Activated T-cell treated with anti-CD3 and anti-CD28 coated beads, Interleukin-2, amount 50 U/mL, for 72 hours (primary cell): ENCODE measurements at regions not wholly inside any gene's neighbourhood (a gene's known extent, or its start where the extent isn't known, plus 50 kb on each side); places are given as distances from the start of the nearest gene placed in this dataset.

Experiments
- ATAC-seq, 2 donors: fragments of 150-1000 bp; cut with Tn5 transposase; replicated peaks in 1 of 2; 2 replicates each; pipeline ENCODE4 v1.10.0; 2021; ENCODE audit warnings: moderate library complexity in 2 of 2, mild to moderate bottlenecking in 1 of 2
- DNase-seq, 2 donors: peaks; one replicate each; pipeline ENCODE4 v3.0.0; 2021 to 2022; ENCODE audit warnings: mixed read lengths in 1 of 2
- H3K27ac Mint-ChIP-seq: one replicate; pipeline ENCODE4 v1.8.0; 2022; ENCODE audit warnings: mild to moderate bottlenecking, moderate library complexity, mixed read lengths
- H3K27me3 Mint-ChIP-seq: one replicate; pipeline ENCODE4 v1.8.0; 2022; ENCODE audit warnings: low read depth, mixed read lengths
- H3K36me3 Mint-ChIP-seq, 2 donors: one replicate each; pipeline ENCODE4 v1.8.0; 2022; ENCODE audit warnings: mixed read lengths in 2 of 2, mild to moderate bottlenecking in 1 of 2; ENCODE audit not compliant: insufficient read depth in 2 of 2
- H3K4me1 Mint-ChIP-seq: one replicate; pipeline ENCODE4 v1.8.0; 2022; ENCODE audit warnings: low read depth, mixed read lengths
- H3K4me3 Mint-ChIP-seq, 2 donors: one replicate each; pipeline ENCODE4 v1.8.0; 2022; ENCODE audit warnings: mild to moderate bottlenecking in 2 of 2, mixed read lengths in 2 of 2, moderate library complexity in 2 of 2
- H3K9me3 Mint-ChIP-seq, 2 donors: one replicate each; pipeline ENCODE4 v1.8.0; 2022; ENCODE audit warnings: mixed read lengths in 2 of 2

- Mint-ChIP-seq H3K9me3 (no peaks in the 10 kb centered on the region), H3K36me3 (no peaks in the 10 kb centered on the region), H3K27me3 (peaks cover 21% of the 10 kb centered on the region), H3K4me3 (peak overlapping the region; percentile 45 to 73), H3K4me1 (peaks cover 10% of the 10 kb centered on the region), H3K27ac (no peak overlapping the region)
- peak; percentile 19 to 41 for DNase-seq
- peak; percentile 69 to 83 for ATAC-seq
Measured at GRCh38 chr7:54664235-54665228, 94.5 kb downstream of the SEC61G start.

- H3K9me3 Mint-ChIP-seq: no peaks in the 10 kb centered on the region
- peak in 1 of 2 donors; percentile 24 for ATAC-seq
Measured at GRCh38 chr7:54663603-54664234, 95.3 kb downstream of the SEC61G start.

GRCh38 chr7:54663186-54663585, 95.8 kb downstream of the SEC61G start:
- H3K4me3 Mint-ChIP-seq: peak overlapping the region; percentile 45 to 73
- ATAC-seq (no peak), DNase-seq (no peak)
- H3K27me3 Mint-ChIP-seq: peaks cover 21% of the 10 kb centered on the region
- no peaks in the 10 kb centered on the region for H3K36me3 Mint-ChIP-seq
- no peak overlapping the region for H3K27ac Mint-ChIP-seq
- H3K9me3 Mint-ChIP-seq: no peaks in the 10 kb centered on the region
- peaks cover 10% of the 10 kb centered on the region for H3K4me1 Mint-ChIP-seq

More at GRCh38 chr7:54663603-54664234, 95.3 kb downstream of the SEC61G start:
- H3K4me1 Mint-ChIP-seq: peaks cover 10% of the 10 kb centered on the region
- no peak for DNase-seq
- peaks cover 21% of the 10 kb centered on the region for H3K27me3 Mint-ChIP-seq
- peak overlapping the region; percentile 45 to 73 for H3K4me3 Mint-ChIP-seq
- no peaks in the 10 kb centered on the region for H3K36me3 Mint-ChIP-seq
- H3K27ac Mint-ChIP-seq: no peak overlapping the region

GRCh38 chr7:54662701-54663100, 96.3 kb downstream of the SEC61G start:
- Mint-ChIP-seq H3K27ac (no peak overlapping the region), H3K4me1 (peaks cover 10% of the 10 kb centered on the region), H3K9me3 (no peaks in the 10 kb centered on the region), H3K4me3 (no peak overlapping the region), H3K36me3 (no peaks in the 10 kb centered on the region), H3K27me3 (peaks cover 21% of the 10 kb centered on the region)
- DNase-seq (no peak), ATAC-seq (no peak)

GRCh38 chr7:54653905-54654304, 105.1 kb downstream of the SEC61G start:
- no peak overlapping the region for H3K27ac Mint-ChIP-seq
- H3K27me3 Mint-ChIP-seq: no peaks in the 10 kb centered on the region
- H3K9me3 Mint-ChIP-seq: peaks cover 0 to 4% of the 10 kb centered on the region in 2 donors
- no peaks in the 10 kb centered on the region for H3K36me3 Mint-ChIP-seq
- DNase-seq: no peak
- H3K4me1 Mint-ChIP-seq: no peaks in the 10 kb centered on the region
- H3K4me3 Mint-ChIP-seq: no peak overlapping the region
- ATAC-seq: no peak

DNA sequence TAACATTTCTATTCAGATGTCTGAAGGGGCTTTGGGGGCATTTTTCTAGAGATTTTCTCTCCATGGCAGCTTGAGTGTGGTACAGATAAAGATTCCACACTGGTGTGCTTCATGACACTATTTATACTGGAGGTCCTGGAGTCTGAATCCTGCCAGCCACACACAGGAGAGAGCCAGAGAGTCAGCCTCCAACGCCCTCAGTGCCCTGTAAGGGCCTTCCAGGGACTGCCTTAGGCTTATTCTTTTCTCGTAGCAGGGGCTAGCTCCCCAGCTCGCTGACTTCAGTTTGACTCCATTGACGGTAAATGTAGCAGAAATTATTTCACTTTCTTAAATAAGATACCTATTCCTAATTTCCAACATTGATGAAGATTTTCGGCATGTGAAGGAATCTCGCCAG, 100.9 kb downstream of the VSTM2A start:
- no peak for ATAC-seq
- H3K27me3 Mint-ChIP-seq: no peaks in the 10 kb centered on the region
- H3K9me3 Mint-ChIP-seq: peaks cover 0 to 1% of the 10 kb centered on the region in 2 donors
- H3K4me1 Mint-ChIP-seq: no peaks in the 10 kb centered on the region
- H3K27ac Mint-ChIP-seq: no peak overlapping the region
- no peaks in the 10 kb centered on the region for H3K36me3 Mint-ChIP-seq
- no peak for DNase-seq
- H3K4me3 Mint-ChIP-seq: no peak overlapping the region

- no peaks in the 10 kb centered on the region for H3K4me1 Mint-ChIP-seq
Measured at GRCh38 chr7:54637712-54638396, 95.7 kb downstream of the VSTM2A start.

DNA sequence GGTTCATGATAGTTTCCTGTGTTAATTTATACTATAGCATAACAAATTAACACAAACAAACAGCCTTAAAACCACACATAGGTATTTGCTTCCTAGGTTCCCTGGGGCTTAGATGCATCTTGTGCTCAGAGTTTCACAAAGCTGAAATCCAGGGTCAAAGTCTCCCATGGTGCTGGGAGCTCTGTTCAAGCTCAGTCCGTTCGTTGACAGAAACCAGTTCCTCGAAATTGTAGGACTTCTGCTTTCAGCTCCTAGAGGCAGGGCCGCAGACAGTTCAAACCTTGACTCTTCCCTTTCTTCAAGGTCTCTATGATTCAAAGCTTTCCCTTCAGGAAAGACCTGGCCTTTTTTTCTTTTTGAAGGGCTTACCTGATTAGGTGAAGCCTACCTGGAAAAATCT, 90.5 kb downstream of the VSTM2A start:
- ATAC-seq (no peak), DNase-seq (no peak)
- Mint-ChIP-seq H3K4me1 (no peaks in the 10 kb centered on the region), H3K36me3 (peaks cover 0 to 1% of the 10 kb centered on the region in 2 donors), H3K27ac (no peak overlapping the region), H3K9me3 (peaks cover 6 to 7% of the 10 kb centered on the region in 2 donors), H3K4me3 (no peak overlapping the region), H3K27me3 (no peaks in the 10 kb centered on the region)

More at GRCh38 chr7:54637712-54638396, 95.7 kb downstream of the VSTM2A start:
- H3K9me3 Mint-ChIP-seq: peaks cover 0 to 3% of the 10 kb centered on the region in 2 donors
- no peaks in the 10 kb centered on the region for H3K27me3 Mint-ChIP-seq
- no peak for DNase-seq
- no peaks in the 10 kb centered on the region for H3K36me3 Mint-ChIP-seq
- H3K4me3 Mint-ChIP-seq: no peak overlapping the region
- ATAC-seq: no peak
- H3K27ac Mint-ChIP-seq: no peak overlapping the region

DNA sequence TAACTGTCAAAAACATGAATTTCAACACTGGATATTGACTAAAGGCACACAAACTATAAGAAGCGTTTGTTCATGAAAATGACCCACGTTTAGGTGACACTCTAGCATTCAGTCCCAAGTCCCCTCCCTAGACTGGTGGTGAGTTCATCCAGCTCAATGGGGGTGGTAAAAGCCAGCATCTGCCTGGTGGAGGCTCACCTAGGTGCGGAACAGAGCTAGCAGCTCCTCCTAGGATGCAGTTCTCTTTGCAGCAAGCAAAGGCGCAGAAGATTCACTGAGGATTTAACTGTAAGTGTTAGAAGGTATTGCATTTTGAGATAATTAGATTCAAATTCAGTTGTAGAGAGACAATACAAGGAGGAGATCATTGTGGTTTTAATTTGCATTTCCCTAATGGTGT, 87.6 kb downstream of the VSTM2A start:
- Mint-ChIP-seq H3K4me1 (no peaks in the 10 kb centered on the region), H3K27me3 (no peaks in the 10 kb centered on the region), H3K27ac (no peak overlapping the region), H3K36me3 (peaks cover 0 to 1% of the 10 kb centered on the region in 2 donors), H3K4me3 (no peak overlapping the region), H3K9me3 (peaks cover 7% of the 10 kb centered on the region in 2 donors)
- ATAC-seq (no peak), DNase-seq (no peak)

DNA sequence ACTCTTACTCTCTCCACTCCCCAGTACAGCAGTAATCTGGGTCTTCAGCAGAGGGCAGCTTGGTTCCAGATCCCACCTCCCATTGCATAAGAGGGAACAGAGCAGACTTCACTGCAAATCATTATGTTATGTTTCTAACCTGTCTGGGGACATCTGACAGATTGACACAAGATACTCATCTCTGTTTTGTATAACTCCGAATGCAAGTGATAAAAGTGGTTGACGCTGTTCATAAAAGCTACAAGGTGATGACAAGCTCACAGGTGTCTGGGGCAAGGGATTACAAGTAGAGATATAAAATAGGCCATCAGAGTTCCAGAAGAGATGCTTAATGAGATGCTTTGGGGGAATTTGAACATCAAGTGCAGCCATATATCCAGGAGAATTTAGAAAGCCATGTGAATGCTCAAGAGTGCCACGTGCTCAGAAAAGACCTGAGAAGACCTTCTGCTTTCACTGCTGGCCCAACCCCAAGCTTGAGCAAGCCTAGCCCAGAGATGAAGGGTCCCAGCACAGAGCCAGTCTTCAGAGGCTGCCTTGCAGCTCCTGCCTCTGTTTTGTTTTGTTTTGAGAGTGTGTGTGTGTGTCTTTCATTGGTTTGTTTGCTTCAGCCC, 80.6 kb downstream of the VSTM2A start:
- Mint-ChIP-seq H3K4me3 (no peak overlapping the region), H3K27me3 (no peaks in the 10 kb centered on the region), H3K4me1 (no peaks in the 10 kb centered on the region), H3K27ac (no peak overlapping the region), H3K36me3 (no peaks in the 10 kb centered on the region), H3K9me3 (peaks cover 7 to 10% of the 10 kb centered on the region in 2 donors)
- ATAC-seq (no peak), DNase-seq (no peak)
